HG03432 (cell line): ENCODE measurements at regions not wholly inside any gene's neighbourhood (a gene's known extent, or its start where the extent isn't known, plus 50 kb on each side); places are given as distances from the start of the nearest gene placed in this dataset.

Source experiments
- ATAC-seq: cut with Tn5 transposase; IDR thresholded peaks from one replicate; pipeline ENCODE4 v1.9.1; 2021; ENCODE audit warnings: mild to moderate bottlenecking, moderate library complexity; ENCODE audit not compliant: unreplicated experiment

GRCh38 chr1:237972186-237972585, 81.5 kb upstream of the ZP4 start:
- ATAC-seq = no peak

GRCh38 chr1:237962985-237963384, 72.3 kb upstream of the ZP4 start:
- no peak for ATAC-seq

- no peak for ATAC-seq
These were observed 71.0 kb upstream of the ZP4 start for GRCh38 chr1:237961754-237962153.

GRCh38 chr1:237959838-237960237, 69.1 kb upstream of the ZP4 start:
- no peak for ATAC-seq

GRCh38 chr1:237953238-237953637, 62.5 kb upstream of the ZP4 start:
- ATAC-seq = no peak
